ENCODE measurements at regions not wholly inside any gene's neighbourhood (a gene's known extent, or its start where the extent isn't known, plus 50 kb on each side); places are given as distances from the start of the nearest gene placed in this dataset.

DNA sequence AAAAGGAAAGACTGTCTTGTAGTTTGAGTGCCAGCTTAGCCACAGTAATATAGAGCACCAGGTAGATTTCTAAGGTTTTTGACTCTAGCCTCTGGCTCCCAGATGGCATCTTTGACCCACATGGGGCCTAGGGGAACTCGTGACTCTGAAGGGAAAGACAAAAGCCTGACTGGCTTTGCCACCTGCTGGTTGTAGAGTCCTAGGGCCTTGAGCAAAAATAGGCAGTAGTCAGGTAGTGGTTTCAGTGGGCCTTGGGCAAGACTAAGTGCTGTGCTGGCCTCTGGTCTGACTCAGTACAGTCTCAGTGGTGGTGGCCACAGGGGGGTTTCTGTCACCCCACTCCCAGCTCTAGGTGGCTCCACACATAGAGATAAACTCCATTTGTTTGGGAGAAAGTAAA, 349.4 kb downstream of the FAM181B start:
- Histone ChIP-seq H3K36me3 (ENCODE audit: control insufficient read depth in 1 of 2, insufficient read depth in 2 of 2, low read length in 2 of 2) (no peaks in the 10 kb centered on the region), H3K4me1 (ENCODE audit: control insufficient read depth in 1 of 2, insufficient read depth in 2 of 2, low read length in 2 of 2) (no peaks in the 10 kb centered on the region), H2BK12ac (ENCODE audit: low read length) (no peak overlapping the region), H4K12ac (ENCODE audit: low read depth, low read length) (no peak overlapping the region), H3K4ac (ENCODE audit: low read depth, low read length) (no peak overlapping the region), H3K27me3 (ENCODE audit: insufficient read depth, low read length) (no peaks in the 10 kb centered on the region), H3K4me2 (ENCODE audit: low read length) (no peak overlapping the region), H2AFZ (ENCODE audit: insufficient read depth, low read length, poor library complexity) (no peak overlapping the region), H2BK5ac (ENCODE audit: low read depth, low read length, poor library complexity) (no peak overlapping the region), H2BK120ac (ENCODE audit: insufficient read depth, low read length, poor library complexity) (no peak overlapping the region), H3K27ac (ENCODE audit: low read depth, low read length) (no peak overlapping the region), H3K18ac (ENCODE audit: low read length) (no peak overlapping the region), H3K14ac (ENCODE audit: low read length) (no peak overlapping the region), H3K79me2 (ENCODE audit: control insufficient read depth, insufficient read depth, low read length, poor library complexity) (no peaks in the 10 kb centered on the region), H3K9me3 (ENCODE audit: insufficient read depth, low read depth, low read length) (no peaks in the 10 kb centered on the region), H3K23ac (ENCODE audit: low read length) (no peak overlapping the region), H3K4me3 (ENCODE audit: low read depth, low read length) (no peak overlapping the region), H4K91ac (ENCODE audit: low read depth, low read length) (no peak overlapping the region), H2AK5ac (ENCODE audit: low read length) (no peak overlapping the region), H3K79me1 (ENCODE audit: low read length) (no peaks in the 10 kb centered on the region), H3K9ac (ENCODE audit: low read length) (no peak overlapping the region), H4K8ac (ENCODE audit: low read depth, low read length) (no peak overlapping the region)
- DNase-seq = no peak
- no CpG with 5 or more reads among the region's 1 CpG for WGBS (ENCODE audit: extremely low coverage, insufficient coverage, insufficient read length)

- Histone ChIP-seq H3K27ac (ENCODE audit: low read depth, low read length) (no peak overlapping the region), H3K14ac (ENCODE audit: low read length) (no peak overlapping the region), H3K27me3 (ENCODE audit: insufficient read depth, low read length) (no peaks in the 10 kb centered on the region), H4K8ac (ENCODE audit: low read depth, low read length) (no peak overlapping the region), H2AFZ (ENCODE audit: insufficient read depth, low read length, poor library complexity) (no peak overlapping the region), H3K9ac (ENCODE audit: low read length) (no peak overlapping the region), H2BK5ac (ENCODE audit: low read depth, low read length, poor library complexity) (no peak overlapping the region), H3K4ac (ENCODE audit: low read depth, low read length) (no peak overlapping the region), H3K4me1 (ENCODE audit: control insufficient read depth in 1 of 2, insufficient read depth in 2 of 2, low read length in 2 of 2) (peaks cover 0 to 3% of the 10 kb centered on the region in 2 experiments), H3K79me2 (ENCODE audit: control insufficient read depth, insufficient read depth, low read length, poor library complexity) (no peaks in the 10 kb centered on the region), H4K91ac (ENCODE audit: low read depth, low read length) (no peak overlapping the region), H2AK5ac (ENCODE audit: low read length) (no peak overlapping the region), H3K23ac (ENCODE audit: low read length) (no peak overlapping the region), H2BK12ac (ENCODE audit: low read length) (no peak overlapping the region), H3K9me3 (ENCODE audit: insufficient read depth, low read depth, low read length) (no peaks in the 10 kb centered on the region), H4K12ac (ENCODE audit: low read depth, low read length) (no peak overlapping the region), H3K4me3 (ENCODE audit: low read depth, low read length) (no peak overlapping the region), H3K4me2 (ENCODE audit: low read length) (no peak overlapping the region), H3K18ac (ENCODE audit: low read length) (no peak overlapping the region), H3K79me1 (ENCODE audit: low read length) (no peaks in the 10 kb centered on the region), H3K36me3 (ENCODE audit: control insufficient read depth in 1 of 2, insufficient read depth in 2 of 2, low read length in 2 of 2) (no peaks in the 10 kb centered on the region), H2BK120ac (ENCODE audit: insufficient read depth, low read length, poor library complexity) (no peak overlapping the region)
- no CpG with 5 or more reads among the region's 4 CpGs for WGBS (ENCODE audit: extremely low coverage, insufficient coverage, insufficient read length)
- no peak for DNase-seq
Observed at GRCh38 chr11:82373781-82374542, 359.7 kb downstream of the FAM181B start.

DNA sequence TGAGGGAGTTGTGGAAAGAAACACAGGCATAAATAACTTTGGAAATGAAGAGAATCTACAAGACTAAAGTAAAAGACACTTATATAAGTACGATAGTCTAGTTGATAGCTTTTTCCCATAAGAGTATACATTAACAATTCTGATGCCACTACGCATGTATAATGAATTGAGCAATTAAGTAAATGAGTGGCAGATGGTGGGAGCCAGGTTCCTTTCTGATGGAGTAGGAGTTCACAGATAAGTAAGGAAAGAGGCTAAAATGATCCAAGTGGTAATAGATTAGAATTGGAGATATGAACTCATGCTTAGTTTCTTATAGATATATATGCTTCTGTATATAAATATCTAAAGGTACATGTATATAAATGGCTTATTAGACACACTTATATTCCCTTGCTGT, 368.3 kb downstream of the FAM181B start:
- Histone ChIP-seq H3K9me3 (ENCODE audit: insufficient read depth, low read depth, low read length) (no peaks in the 10 kb centered on the region), H3K27ac (ENCODE audit: low read depth, low read length) (no peak overlapping the region), H2AK5ac (ENCODE audit: low read length) (no peak overlapping the region), H3K9ac (ENCODE audit: low read length) (no peak overlapping the region), H3K36me3 (ENCODE audit: control insufficient read depth in 1 of 2, insufficient read depth in 2 of 2, low read length in 2 of 2) (no peaks in the 10 kb centered on the region), H2AFZ (ENCODE audit: insufficient read depth, low read length, poor library complexity) (no peak overlapping the region), H2BK5ac (ENCODE audit: low read depth, low read length, poor library complexity) (no peak overlapping the region), H3K4me3 (ENCODE audit: low read depth, low read length) (no peak overlapping the region), H3K14ac (ENCODE audit: low read length) (no peak overlapping the region), H3K27me3 (ENCODE audit: insufficient read depth, low read length) (no peaks in the 10 kb centered on the region), H3K4me2 (ENCODE audit: low read length) (no peak overlapping the region), H4K8ac (ENCODE audit: low read depth, low read length) (no peak overlapping the region), H3K18ac (ENCODE audit: low read length) (no peak overlapping the region), H3K79me2 (ENCODE audit: control insufficient read depth, insufficient read depth, low read length, poor library complexity) (no peaks in the 10 kb centered on the region), H3K4me1 (ENCODE audit: control insufficient read depth in 1 of 2, insufficient read depth in 2 of 2, low read length in 2 of 2) (no peaks in the 10 kb centered on the region), H3K23ac (ENCODE audit: low read length) (no peak overlapping the region), H4K91ac (ENCODE audit: low read depth, low read length) (no peak overlapping the region), H3K4ac (ENCODE audit: low read depth, low read length) (no peak overlapping the region), H3K79me1 (ENCODE audit: low read length) (no peaks in the 10 kb centered on the region), H4K12ac (ENCODE audit: low read depth, low read length) (no peak overlapping the region), H2BK120ac (ENCODE audit: insufficient read depth, low read length, poor library complexity) (no peak overlapping the region), H2BK12ac (ENCODE audit: low read length) (no peak overlapping the region)
- WGBS (ENCODE audit: extremely low coverage, insufficient coverage, insufficient read length) = no CpG with 5 or more reads among the region's 2 CpGs
- no peak for DNase-seq

DNA sequence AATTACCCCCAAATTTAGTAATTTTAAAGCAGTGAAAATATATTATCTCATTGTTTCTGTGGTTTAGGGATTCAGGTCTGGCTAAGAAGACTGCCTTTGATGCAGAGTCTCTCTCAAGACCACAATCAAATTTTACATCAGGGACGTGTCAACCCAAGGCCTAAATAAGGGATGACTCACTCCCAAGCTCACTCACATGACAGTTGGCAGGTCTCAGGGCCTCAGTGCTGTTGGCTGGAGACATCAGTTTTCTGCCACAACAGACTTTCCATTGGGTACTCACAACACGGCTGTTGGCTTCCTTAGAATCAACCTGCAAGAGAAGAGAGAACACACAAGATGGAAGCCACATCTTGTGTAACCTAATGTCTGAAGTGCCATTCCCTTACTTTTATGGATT, 377.3 kb downstream of the FAM181B start:
- no peaks in the 10 kb centered on the region for H3K79me1 ChIP-seq (ENCODE audit: low read length)
- no peaks in the 10 kb centered on the region for H3K9me3 ChIP-seq (ENCODE audit: insufficient read depth, low read depth, low read length)
- H3K27ac ChIP-seq (ENCODE audit: low read depth, low read length) = no peak overlapping the region
- H3K23ac ChIP-seq (ENCODE audit: low read length) = no peak overlapping the region
- H3K14ac ChIP-seq (ENCODE audit: low read length) = no peak overlapping the region
- no peak overlapping the region for H4K8ac ChIP-seq (ENCODE audit: low read depth, low read length)
- H3K36me3 ChIP-seq (ENCODE audit: control insufficient read depth in 1 of 2, insufficient read depth in 2 of 2, low read length in 2 of 2) = no peaks in the 10 kb centered on the region
- H3K4me3 ChIP-seq (ENCODE audit: low read depth, low read length) = no peak overlapping the region
- no peak overlapping the region for H4K12ac ChIP-seq (ENCODE audit: low read depth, low read length)
- no peak overlapping the region for H2BK5ac ChIP-seq (ENCODE audit: low read depth, low read length, poor library complexity)
- H3K79me2 ChIP-seq (ENCODE audit: control insufficient read depth, insufficient read depth, low read length, poor library complexity) = no peaks in the 10 kb centered on the region
- no CpG with 5 or more reads among the region's 2 CpGs for WGBS (ENCODE audit: extremely low coverage, insufficient coverage, insufficient read length)
- H3K4me1 ChIP-seq (ENCODE audit: control insufficient read depth in 1 of 2, insufficient read depth in 2 of 2, low read length in 2 of 2) = no peaks in the 10 kb centered on the region
- no peak overlapping the region for H3K9ac ChIP-seq (ENCODE audit: low read length)
- H4K91ac ChIP-seq (ENCODE audit: low read depth, low read length) = no peak overlapping the region
- no peak overlapping the region for H2BK12ac ChIP-seq (ENCODE audit: low read length)
- no peak overlapping the region for H3K4me2 ChIP-seq (ENCODE audit: low read length)
- no peak overlapping the region for H2AK5ac ChIP-seq (ENCODE audit: low read length)
- no peak overlapping the region for H2AFZ ChIP-seq (ENCODE audit: insufficient read depth, low read length, poor library complexity)
- no peak overlapping the region for H2BK120ac ChIP-seq (ENCODE audit: insufficient read depth, low read length, poor library complexity)
- no peak for DNase-seq
- no peaks in the 10 kb centered on the region for H3K27me3 ChIP-seq (ENCODE audit: insufficient read depth, low read length)
- H3K18ac ChIP-seq (ENCODE audit: low read length) = no peak overlapping the region
- H3K4ac ChIP-seq (ENCODE audit: low read depth, low read length) = no peak overlapping the region

Measured in trophoblast cell (in vitro differentiated cells and primary cell).